Activated naive CD4-positive, alpha-beta T cell (primary cell): ENCODE measurements at regions not wholly inside any gene's neighbourhood (a gene's known extent, or its start where the extent isn't known, plus 50 kb on each side); places are given as distances from the start of the nearest gene placed in this dataset.
"Not testable (repeated sequence)": the region's sequence is repeated elsewhere in the genome, so short reads cannot be mapped to it uniquely, and the experiment has no call there.

Experiments used
- DNase-seq, 4 experiments: peaks; one replicate each; lab custom pipeline; 2025; lab: John Stamatoyannopoulos, UW

GRCh38 chr7:25069900-25070443 lies 55.1 kb downstream of the CYCS start:
- DNase-seq = peak in 1 of 4 experiments; percentile 2

GRCh38 chr7:25068502-25069213 lies 56.4 kb downstream of the CYCS start:
- no peak for DNase-seq

- DNase-seq = no peak
Measured at GRCh38 chr7:25067726-25068501, 57.1 kb downstream of the CYCS start.

GRCh38 chr7:25066253-25066652 lies 58.8 kb downstream of the CYCS start:
- DNase-seq = no peak

- DNase-seq = no peak
Measured at GRCh38 chr7:25062380-25062779, 62.7 kb downstream of the CYCS start.

GRCh38 chr7:25060487-25061055 lies 64.5 kb downstream of the CYCS start:
- DNase-seq = no peak

GRCh38 chr7:25059576-25059975 lies 65.5 kb downstream of the CYCS start:
- DNase-seq = no peak

GRCh38 chr7:25056368-25056767 lies 68.7 kb downstream of the CYCS start:
- DNase-seq = no peak

GRCh38 chr7:25055520-25056220 lies 69.4 kb downstream of the CYCS start:
- DNase-seq = no peak

- DNase-seq = no peak
Measured at GRCh38 chr7:25054819-25055519, 70.1 kb downstream of the CYCS start.

GRCh38 chr7:25050223-25050622 lies 70.2 kb upstream of the OSBPL3 start:
- no peak for DNase-seq

- no peak for DNase-seq
Measured at GRCh38 chr7:25048444-25048834, 68.5 kb upstream of the OSBPL3 start.

GRCh38 chr7:25047571-25048443 lies 67.8 kb upstream of the OSBPL3 start:
- DNase-seq = not testable (repeated sequence)

GRCh38 chr7:25037325-25037724 lies 57.3 kb upstream of the OSBPL3 start:
- DNase-seq = no peak

GRCh38 chr7:25035274-25035673 lies 55.3 kb upstream of the OSBPL3 start:
- DNase-seq = no peak

- no peak for DNase-seq
Measured at GRCh38 chr7:25034136-25034535, 54.2 kb upstream of the OSBPL3 start.

- no peak for DNase-seq
Measured at GRCh38 chr7:25032774-25033743, 53.1 kb upstream of the OSBPL3 start.

GRCh38 chr7:25031432-25031831 lies 51.5 kb upstream of the OSBPL3 start:
- DNase-seq = no peak

- DNase-seq = no peak
Measured at GRCh38 chr7:25031007-25031406, 51.0 kb upstream of the OSBPL3 start.
